ENCODE measurements at regions not wholly inside any gene's neighbourhood (a gene's known extent, or its start where the extent isn't known, plus 50 kb on each side); places are given as distances from the start of the nearest gene placed in this dataset.

GRCh38 chr15:31151301-31152233 lies 50.0 kb upstream of the TRPM1 start:
- H3K27ac ChIP-seq = no peak overlapping the region
- H3K4me1 ChIP-seq (replicated peaks in 1 of 2) = peaks cover 32 to 34% of the 10 kb centered on the region in 2 donors
- 0 to 100% (median 81%) methylated on average over 1 to 2 of the region's 5 CpGs; no CpG with 5 or more reads in 2 of the 10 experiments for WGBS, 10 experiments
- in situ Hi-C loops (cut with MboI; ENCODE audit: low pct_unique_long_range_greater_than_20kb in 2 of 9, low sequenced_read_pairs in 9 of 9, unreplicated experiment in 9 of 9) = no loop called here
- no peak overlapping the region for H3K4me3 ChIP-seq
- no peak for ATAC-seq (replicated peaks in 6 of 8)

GRCh38 chr15:31153531-31153930 lies 52.0 kb upstream of the TRPM1 start:
- WGBS, 10 experiments = 0 to 100% (median 86%) methylated on average over 1 to 6 of the region's 7 CpGs; no CpG with 5 or more reads in 1 of the 10 experiments
- H3K4me1 ChIP-seq (replicated peaks in 1 of 2) = peaks cover 16 to 27% of the 10 kb centered on the region in 2 donors
- ATAC-seq (replicated peaks in 6 of 8) = peak in 1 of 8 experiments; percentile 10
- H3K4me3 ChIP-seq = no peak overlapping the region
- no peak overlapping the region for H3K27ac ChIP-seq
- in situ Hi-C loops (cut with MboI; ENCODE audit: low pct_unique_long_range_greater_than_20kb in 2 of 9, low sequenced_read_pairs in 9 of 9, unreplicated experiment in 9 of 9) = no loop called here

GRCh38 chr15:31155151-31155550 lies 53.6 kb upstream of the TRPM1 start:
- Histone ChIP-seq H3K4me1 (replicated peaks in 1 of 2) (peaks cover 10 to 22% of the 10 kb centered on the region in 2 donors), H3K4me3 (no peak overlapping the region), H3K27ac (no peak overlapping the region)
- WGBS, 10 experiments = 58 to 100% (median 73%) methylated on average over 2 to 7 of the region's 7 CpGs; no CpG with 5 or more reads in 1 of the 10 experiments
- in situ Hi-C loops (cut with MboI; ENCODE audit: low pct_unique_long_range_greater_than_20kb in 2 of 9, low sequenced_read_pairs in 9 of 9, unreplicated experiment in 9 of 9) = no loop called here
- no peak for ATAC-seq (replicated peaks in 6 of 8)

GRCh38 chr15:31156226-31156625 lies 54.7 kb upstream of the TRPM1 start:
- Histone ChIP-seq H3K4me3 (no peak overlapping the region), H3K4me1 (replicated peaks in 1 of 2) (peaks cover 8 to 16% of the 10 kb centered on the region in 2 donors), H3K27ac (no peak overlapping the region)
- WGBS, 10 experiments = 29 to 100% (median 70%) methylated on average over 1 of the region's 1 CpG; no CpG with 5 or more reads in 2 of the 10 experiments
- in situ Hi-C loops (cut with MboI; ENCODE audit: low pct_unique_long_range_greater_than_20kb in 2 of 9, low sequenced_read_pairs in 9 of 9, unreplicated experiment in 9 of 9) = no loop called here
- no peak for ATAC-seq (replicated peaks in 6 of 8)

GRCh38 chr15:31156808-31157207 lies 55.3 kb upstream of the TRPM1 start:
- ATAC-seq (replicated peaks in 6 of 8) = no peak
- Histone ChIP-seq H3K4me3 (no peak overlapping the region), H3K27ac (no peak overlapping the region), H3K4me1 (replicated peaks in 1 of 2) (peaks cover 8 to 16% of the 10 kb centered on the region in 2 donors)
- in situ Hi-C loops (cut with MboI; ENCODE audit: low pct_unique_long_range_greater_than_20kb in 2 of 9, low sequenced_read_pairs in 9 of 9, unreplicated experiment in 9 of 9) = no loop called here
- WGBS, 10 experiments = 59 to 100% (median 88%) methylated on average over 1 to 4 of the region's 4 CpGs

- H3K27ac ChIP-seq = peak overlapping the region in 1 of 2 donors; percentile 43
- H3K4me1 ChIP-seq (replicated peaks in 1 of 2) = peaks cover 8 to 16% of the 10 kb centered on the region in 2 donors
- H3K4me3 ChIP-seq = no peak overlapping the region
- ATAC-seq (replicated peaks in 6 of 8) = peak in 2 of 8 experiments; percentile 61 to 89
- 33 to 85% (median 73%) methylated on average over 1 to 9 of the region's 10 CpGs; no CpG with 5 or more reads in 2 of the 10 experiments for WGBS, 10 experiments
- in situ Hi-C loops (cut with MboI; ENCODE audit: low pct_unique_long_range_greater_than_20kb in 2 of 9, low sequenced_read_pairs in 9 of 9, unreplicated experiment in 9 of 9) = no loop called here
These were observed 56.1 kb upstream of the TRPM1 start for GRCh38 chr15:31157644-31158069.

- peak in 3 of 8 experiments; percentile 12 to 17 (median 16) for ATAC-seq (replicated peaks in 6 of 8)
- WGBS, 10 experiments = 0 to 92% (median 69%) methylated on average over 1 to 8 of the region's 11 CpGs; no CpG with 5 or more reads in 1 of the 10 experiments
These were observed 57.5 kb upstream of the TRPM1 start for GRCh38 chr15:31158858-31159569.

GRCh38 chr15:31159837-31160236 lies 58.3 kb upstream of the TRPM1 start:
- in situ Hi-C loops (cut with MboI; ENCODE audit: low pct_unique_long_range_greater_than_20kb in 2 of 9, low sequenced_read_pairs in 9 of 9, unreplicated experiment in 9 of 9) = no loop called here
- 87 to 100% methylated on average over 3 of the region's 6 CpGs; no CpG with 5 or more reads in 8 of the 10 experiments for WGBS, 10 experiments
- ATAC-seq (replicated peaks in 6 of 8) = peak in 3 of 8 experiments; percentile 22 to 48 (median 36)
- no peak overlapping the region for H3K27ac ChIP-seq
- H3K4me3 ChIP-seq = no peak overlapping the region
- H3K4me1 ChIP-seq (replicated peaks in 1 of 2) = peaks cover 7 to 16% of the 10 kb centered on the region in 2 donors

More at GRCh38 chr15:31158858-31159569, 57.5 kb upstream of the TRPM1 start:
- Histone ChIP-seq H3K27ac (no peak overlapping the region), H3K4me1 (replicated peaks in 1 of 2) (peaks cover 8 to 16% of the 10 kb centered on the region in 2 donors), H3K4me3 (no peak overlapping the region)
- in situ Hi-C loops (cut with MboI; ENCODE audit: low pct_unique_long_range_greater_than_20kb in 2 of 9, low sequenced_read_pairs in 9 of 9, unreplicated experiment in 9 of 9) = no loop called here

GRCh38 chr15:31160297-31160696 lies 58.8 kb upstream of the TRPM1 start:
- peaks cover 3 to 13% of the 10 kb centered on the region in 2 donors for H3K4me1 ChIP-seq (replicated peaks in 1 of 2)

GRCh38 chr15:31160740-31161495 lies 59.4 kb upstream of the TRPM1 start:
- in situ Hi-C loops (cut with MboI; ENCODE audit: low pct_unique_long_range_greater_than_20kb in 2 of 9, low sequenced_read_pairs in 9 of 9, unreplicated experiment in 9 of 9) = no loop called here
- H3K27ac ChIP-seq = no peak overlapping the region
- 70 to 95% (median 86%) methylated on average over 2 to 15 of the region's 25 CpGs; no CpG with 5 or more reads in 4 of the 10 experiments for WGBS, 10 experiments
- no peak for ATAC-seq (replicated peaks in 6 of 8)
- peaks cover 3 to 13% of the 10 kb centered on the region in 2 donors for H3K4me1 ChIP-seq (replicated peaks in 1 of 2)
- no peak overlapping the region for H3K4me3 ChIP-seq

More at GRCh38 chr15:31160297-31160696, 58.8 kb upstream of the TRPM1 start:
- in situ Hi-C loops (cut with MboI; ENCODE audit: low pct_unique_long_range_greater_than_20kb in 2 of 9, low sequenced_read_pairs in 9 of 9, unreplicated experiment in 9 of 9) = no loop called here
- 80 to 100% methylated on average over 1 to 2 of the region's 7 CpGs; no CpG with 5 or more reads in 8 of the 10 experiments for whole genome bisulfite sequencing, 10 experiments
- ATAC-seq (replicated peaks in 6 of 8) = peak in 3 of 8 experiments; percentile 62 to 69 (median 67)
- no peak overlapping the region for H3K27ac ChIP-seq
- H3K4me3 ChIP-seq = no peak overlapping the region

GRCh38 chr15:31161951-31162350 lies 60.4 kb upstream of the TRPM1 start:
- in situ Hi-C loops (cut with MboI; ENCODE audit: low pct_unique_long_range_greater_than_20kb in 2 of 9, low sequenced_read_pairs in 9 of 9, unreplicated experiment in 9 of 9) = no loop called here
- no peak for ATAC-seq (replicated peaks in 6 of 8)
- WGBS, 10 experiments = 55 to 100% (median 88%) methylated on average over 1 to 4 of the region's 7 CpGs; no CpG with 5 or more reads in 2 of the 10 experiments
- Histone ChIP-seq H3K4me1 (replicated peaks in 1 of 2) (peaks cover 0 to 13% of the 10 kb centered on the region in 2 donors), H3K27ac (no peak overlapping the region), H3K4me3 (no peak overlapping the region)

- no peak for ATAC-seq (replicated peaks in 6 of 8)
- Histone ChIP-seq H3K27ac (no peak overlapping the region), H3K4me1 (replicated peaks in 1 of 2) (peaks cover 0 to 6% of the 10 kb centered on the region in 2 donors), H3K4me3 (no peak overlapping the region)
- 76 to 89% (median 80%) methylated on average over 2 to 7 of the region's 16 CpGs; no CpG with 5 or more reads in 5 of the 10 experiments for WGBS, 10 experiments
- in situ Hi-C loops (cut with MboI; ENCODE audit: low pct_unique_long_range_greater_than_20kb in 2 of 9, low sequenced_read_pairs in 9 of 9, unreplicated experiment in 9 of 9) = no loop called here
These were observed 61.4 kb upstream of the TRPM1 start for GRCh38 chr15:31162721-31163510.
